CD4-positive, alpha-beta memory T cell (primary cell): ENCODE measurements at regions not wholly inside any gene's neighbourhood (a gene's known extent, or its start where the extent isn't known, plus 50 kb on each side); places are given as distances from the start of the nearest gene placed in this dataset.

ENCODE experiments used
- CTCF ChIA-PET: fragments of 350-600 bp; sonication (Branson Sonifier 250); formaldehyde crosslinking; loops from one replicate; lab custom pipeline; 2021; ENCODE audit warnings: inconsistent platforms; ENCODE audit not compliant: partially characterized antibody; lab: Charles Lee
- POLR2A ChIA-PET: fragments of 350-600 bp; sonication (Branson Sonifier 250); formaldehyde crosslinking; loops from one replicate; lab custom pipeline; 2021; ENCODE audit not compliant: partially characterized antibody; lab: Charles Lee
- DNase-seq, 5 donors: peaks; one replicate each; pipeline versions ENCODE4 v3.0.0 to v3.0.0-alpha.2; 2020 to 2022; ENCODE audit warnings: mixed read lengths in 1 of 5
- H3K27ac ChIP-seq: one replicate; pipeline ENCODE4 v1.7.0; 2013; ENCODE audit warnings: low read depth, low read length
- H3K27me3 ChIP-seq: 2 replicates; pipeline ENCODE4 v1.7.0; 2013; ENCODE audit warnings: mild to moderate bottlenecking, low read length, moderate library complexity; ENCODE audit not compliant: insufficient read depth
- H3K36me3 ChIP-seq: 2 replicates; pipeline ENCODE4 v1.7.0; 2013; ENCODE audit warnings: mild to moderate bottlenecking, low read length, moderate library complexity; ENCODE audit not compliant: insufficient read depth
- H3K4me1 ChIP-seq: 2 replicates; pipeline ENCODE4 v1.7.0; 2013; ENCODE audit warnings: mild to moderate bottlenecking, low read length, moderate library complexity; ENCODE audit not compliant: insufficient read depth
- H3K4me3 ChIP-seq, 2 donors: one replicate each; pipeline ENCODE4 v1.7.0; 2013; ENCODE audit warnings: low read length in 2 of 2, mild to moderate bottlenecking in 1 of 2
- H3K9me3 ChIP-seq, 2 donors: one replicate each; pipeline ENCODE4 v1.7.0; 2013; ENCODE audit warnings: low read length in 2 of 2, control low read depth in 1 of 2; ENCODE audit not compliant: control insufficient read depth in 1 of 2
- H3K27ac Mint-ChIP-seq, 7 donors: one replicate each; pipeline ENCODE4 v1.8.0; 2020 to 2021; ENCODE audit warnings: mixed read lengths in 7 of 7, mild to moderate bottlenecking in 6 of 7, inconsistent platforms in 3 of 7, moderate library complexity in 3 of 7
- H3K27me3 Mint-ChIP-seq, 2 donors: one replicate each; pipeline ENCODE4 v1.8.0; 2020 to 2021; ENCODE audit warnings: mixed read lengths in 2 of 2
- H3K36me3 Mint-ChIP-seq, 2 donors: one replicate each; pipeline ENCODE4 v1.8.0; 2020 to 2021; ENCODE audit warnings: mixed read lengths in 2 of 2, inconsistent platforms in 1 of 2, mild to moderate bottlenecking in 1 of 2
- H3K4me1 Mint-ChIP-seq, 4 donors: one replicate each; pipeline ENCODE4 v1.8.0; 2020 to 2021; ENCODE audit warnings: mixed read lengths in 4 of 4, mild to moderate bottlenecking in 1 of 4
- H3K4me3 Mint-ChIP-seq, 8 donors: one replicate each; pipeline ENCODE4 v1.8.0; 2020 to 2021; ENCODE audit warnings: mixed read lengths in 8 of 8, mild to moderate bottlenecking in 7 of 8, moderate library complexity in 6 of 8, inconsistent platforms in 3 of 8
- H3K9me3 Mint-ChIP-seq, 8 donors: one replicate each; pipeline ENCODE4 v1.8.0; 2020 to 2021; ENCODE audit warnings: mixed read lengths in 8 of 8, mild to moderate bottlenecking in 5 of 8, inconsistent platforms in 3 of 8, moderate library complexity in 1 of 8
- intact Hi-C: fragments of 100-400 bp; cut with micrococcal nuclease; formaldehyde crosslinking; loops from one replicate; pipeline ENCODE4 v1.15.1; 2023

GRCh38 chr3:177992993-177993970, 543.0 kb upstream of the KCNMB2 start:
- Histone ChIP-seq H3K4me1 (peaks cover 9% of the 10 kb centered on the region), H3K36me3 (no peaks in the 10 kb centered on the region), H3K27me3 (no peaks in the 10 kb centered on the region), H3K27ac (no peak overlapping the region), H3K4me3 (no peak overlapping the region), H3K9me3 (no peaks in the 10 kb centered on the region)
- ChIA-PET CTCF (no interaction called here), POLR2A (no interaction called here)
- Mint-ChIP-seq H3K27ac (no peak overlapping the region), H3K27me3 (no peaks in the 10 kb centered on the region), H3K4me1 (peaks cover 3 to 11% (median 8%) of the 10 kb centered on the region in 4 donors), H3K4me3 (no peak overlapping the region), H3K9me3 (peaks cover 0 to 1% (median 0%) of the 10 kb centered on the region in 8 donors), H3K36me3 (no peaks in the 10 kb centered on the region)
- DNase-seq, result no peak
- intact Hi-C loops, result no loop called here

GRCh38 chr3:177994976-177995375, 541.3 kb upstream of the KCNMB2 start:
- Histone ChIP-seq H3K9me3 (no peaks in the 10 kb centered on the region), H3K4me3 (no peak overlapping the region), H3K4me1 (peaks cover 9% of the 10 kb centered on the region), H3K27me3 (no peaks in the 10 kb centered on the region), H3K36me3 (no peaks in the 10 kb centered on the region), H3K27ac (no peak overlapping the region)
- CTCF ChIA-PET, result no interaction called here
- POLR2A ChIA-PET, result no interaction called here
- H3K36me3 Mint-ChIP-seq, result peaks cover 0 to 6% of the 10 kb centered on the region in 2 donors
- H3K27ac Mint-ChIP-seq, result no peak overlapping the region
- no peak overlapping the region for H3K4me3 Mint-ChIP-seq
- H3K4me1 Mint-ChIP-seq, result peaks cover 3 to 11% (median 8%) of the 10 kb centered on the region in 4 donors
- no peak for DNase-seq
- intact Hi-C loops, result no loop called here
- peaks cover 0 to 11% (median 6%) of the 10 kb centered on the region in 8 donors for H3K9me3 Mint-ChIP-seq
- H3K27me3 Mint-ChIP-seq, result no peaks in the 10 kb centered on the region

- ChIA-PET CTCF (no interaction called here), POLR2A (no interaction called here)
Measured at GRCh38 chr3:177995381-177996085, 540.7 kb upstream of the KCNMB2 start.

GRCh38 chr3:178001670-178002101, 534.5 kb upstream of the KCNMB2 start:
- H3K4me1 ChIP-seq, result peaks cover 48% of the 10 kb centered on the region
- Mint-ChIP-seq H3K9me3 (peaks cover 0 to 13% (median 8%) of the 10 kb centered on the region in 8 donors), H3K36me3 (peaks cover 5 to 6% of the 10 kb centered on the region in 2 donors), H3K4me3 (peak overlapping the region in 7 of 8 donors; percentile 21 to 79 (median 64)), H3K4me1 (peaks cover 35 to 55% (median 46%) of the 10 kb centered on the region in 4 donors), H3K27me3 (no peaks in the 10 kb centered on the region), H3K27ac (peak overlapping the region; percentile 15 to 93 (median 80))
- no peaks in the 10 kb centered on the region for H3K9me3 ChIP-seq
- intact Hi-C loops, result loop anchor here (10.0 kb wide), 2 partner anchors 83 to 407 kb away; no protein-coding TSS in a partner anchor
- peak in 3 of 5 donors; percentile 7 to 19 (median 11) for DNase-seq
- CTCF ChIA-PET, result interaction anchor here (1.3 kb wide), 1 partner anchor 28 kb away, joined by 3 read pairs; no protein-coding TSS in a partner anchor
- no peaks in the 10 kb centered on the region for H3K36me3 ChIP-seq
- POLR2A ChIA-PET, result interaction anchor here (0.6 kb wide), 1 partner anchor 548 kb away, joined by 3 read pairs; no protein-coding TSS in a partner anchor
- no peak overlapping the region for H3K4me3 ChIP-seq
- H3K27ac ChIP-seq, result peak overlapping the region; percentile 5
- no peaks in the 10 kb centered on the region for H3K27me3 ChIP-seq

More at GRCh38 chr3:177995381-177996085, 540.7 kb upstream of the KCNMB2 start:
- Histone ChIP-seq H3K36me3 (no peaks in the 10 kb centered on the region), H3K27ac (no peak overlapping the region), H3K4me3 (no peak overlapping the region), H3K27me3 (no peaks in the 10 kb centered on the region), H3K4me1 (peaks cover 9% of the 10 kb centered on the region), H3K9me3 (no peaks in the 10 kb centered on the region)
- H3K4me3 Mint-ChIP-seq, result peak overlapping the region in 1 of 8 donors; percentile 10
- H3K27ac Mint-ChIP-seq, result peak overlapping the region in 6 of 7 donors; percentile 1 to 86 (median 24)
- peaks cover 3 to 11% (median 10%) of the 10 kb centered on the region in 4 donors for H3K4me1 Mint-ChIP-seq
- H3K9me3 Mint-ChIP-seq, result peaks cover 0 to 13% (median 7%) of the 10 kb centered on the region in 8 donors
- no peak for DNase-seq
- peaks cover 0 to 6% of the 10 kb centered on the region in 2 donors for H3K36me3 Mint-ChIP-seq
- intact Hi-C loops, result no loop called here
- no peaks in the 10 kb centered on the region for H3K27me3 Mint-ChIP-seq

GRCh38 chr3:178002113-178002512, 534.1 kb upstream of the KCNMB2 start:
- peak overlapping the region; percentile 15 to 93 (median 80) for H3K27ac Mint-ChIP-seq
- no peaks in the 10 kb centered on the region for H3K27me3 Mint-ChIP-seq
- Histone ChIP-seq H3K36me3 (no peaks in the 10 kb centered on the region), H3K27ac (peak overlapping the region; percentile 5), H3K9me3 (no peaks in the 10 kb centered on the region), H3K27me3 (no peaks in the 10 kb centered on the region), H3K4me1 (peaks cover 52% of the 10 kb centered on the region), H3K4me3 (no peak overlapping the region)
- ChIA-PET POLR2A (no interaction called here), CTCF (interaction anchor here (0.7 to 1.3 kb wide), 5 partner anchors 28 to 848 kb away, joined by 3 to 5 read pairs (median 3); no protein-coding TSS in a partner anchor)
- H3K4me1 Mint-ChIP-seq, result peaks cover 35 to 57% (median 45%) of the 10 kb centered on the region in 4 donors
- peak overlapping the region in 7 of 8 donors; percentile 21 to 79 (median 64) for H3K4me3 Mint-ChIP-seq
- no peak for DNase-seq
- peaks cover 0 to 13% (median 8%) of the 10 kb centered on the region in 8 donors for H3K9me3 Mint-ChIP-seq
- intact Hi-C loops, result loop anchor here (10.0 kb wide), 2 partner anchors 83 to 407 kb away; no protein-coding TSS in a partner anchor
- H3K36me3 Mint-ChIP-seq, result peaks cover 5 to 6% of the 10 kb centered on the region in 2 donors

GRCh38 chr3:178003756-178004155, 532.5 kb upstream of the KCNMB2 start:
- no peak overlapping the region for H3K4me3 ChIP-seq
- no peaks in the 10 kb centered on the region for H3K27me3 ChIP-seq
- H3K4me3 Mint-ChIP-seq, result peak overlapping the region in 2 of 8 donors; percentile 31 to 50
- peaks cover 0 to 13% (median 8%) of the 10 kb centered on the region in 8 donors for H3K9me3 Mint-ChIP-seq
- H3K4me1 ChIP-seq, result peaks cover 54% of the 10 kb centered on the region
- H3K4me1 Mint-ChIP-seq, result peaks cover 35 to 57% (median 45%) of the 10 kb centered on the region in 4 donors
- peaks cover 5 to 6% of the 10 kb centered on the region in 2 donors for H3K36me3 Mint-ChIP-seq
- H3K27ac Mint-ChIP-seq, result peak overlapping the region in 1 of 7 donors; percentile 55
- no peak for DNase-seq
- ChIA-PET POLR2A (no interaction called here), CTCF (no interaction called here)
- no peaks in the 10 kb centered on the region for H3K27me3 Mint-ChIP-seq
- intact Hi-C loops, result loop anchor here (10.0 kb wide), 2 partner anchors 81 to 409 kb away; no protein-coding TSS in a partner anchor
- no peak overlapping the region for H3K27ac ChIP-seq
- H3K9me3 ChIP-seq, result no peaks in the 10 kb centered on the region
- H3K36me3 ChIP-seq, result no peaks in the 10 kb centered on the region
